Ishikawa (cell line): ENCODE measurements at regions not wholly inside any gene's neighbourhood (a gene's known extent, or its start where the extent isn't known, plus 50 kb on each side); places are given as distances from the start of the nearest gene placed in this dataset.

Experiments used
- CEBPB ChIP-seq: IDR thresholded peaks from 2 replicates; pipeline ENCODE4 v1.6.1; 2012
- CREB1 ChIP-seq: IDR thresholded peaks from 2 replicates; pipeline ENCODE4 v1.6.1; 2012; ENCODE audit warnings: low read depth
- EGR1 ChIP-seq: IDR thresholded peaks from 2 replicates; pipeline ENCODE4 v1.6.1; 2012
- EP300 ChIP-seq: IDR thresholded peaks from 2 replicates; pipeline ENCODE4 v1.6.1; 2012; ENCODE audit warnings: borderline replicate concordance
- FOXM1 ChIP-seq: IDR thresholded peaks from 2 replicates; pipeline ENCODE4 v1.6.1; 2012; ENCODE audit warnings: low read depth, borderline replicate concordance
- NFIC ChIP-seq: IDR thresholded peaks from 2 replicates; pipeline ENCODE4 v1.6.1; 2012
- RAD21 ChIP-seq: IDR thresholded peaks from 2 replicates; pipeline ENCODE4 v1.6.1; 2012; ENCODE audit warnings: low read depth
- TAF1 ChIP-seq: IDR thresholded peaks from 2 replicates; pipeline ENCODE4 v1.6.1; 2012; ENCODE audit warnings: low read depth, mild to moderate bottlenecking
- TCF12 ChIP-seq: IDR thresholded peaks from 2 replicates; pipeline ENCODE4 v1.6.1; 2012; ENCODE audit warnings: low read depth
- TEAD4 ChIP-seq: IDR thresholded peaks from 2 replicates; pipeline ENCODE4 v1.6.1; 2012
- YY1 ChIP-seq: IDR thresholded peaks from 2 replicates; pipeline ENCODE4 v1.6.1; 2012; ENCODE audit warnings: low read depth
- ZBTB7A ChIP-seq: IDR thresholded peaks from 2 replicates; pipeline ENCODE4 v1.6.1; 2012; ENCODE audit warnings: low read depth
- TF ChIP-seq, protein P1 (sequence below): IDR thresholded peaks from 2 replicates; pipeline ENCODE4 v1.6.1; 2012
- TF ChIP-seq, protein P2 (sequence below): IDR thresholded peaks from 2 replicates; pipeline ENCODE4 v1.6.1; 2012
- TF ChIP-seq, protein P3 (sequence below): IDR thresholded peaks from 2 replicates; pipeline ENCODE4 v1.6.1; 2012; ENCODE audit warnings: low read depth, mild to moderate bottlenecking

DNA sequence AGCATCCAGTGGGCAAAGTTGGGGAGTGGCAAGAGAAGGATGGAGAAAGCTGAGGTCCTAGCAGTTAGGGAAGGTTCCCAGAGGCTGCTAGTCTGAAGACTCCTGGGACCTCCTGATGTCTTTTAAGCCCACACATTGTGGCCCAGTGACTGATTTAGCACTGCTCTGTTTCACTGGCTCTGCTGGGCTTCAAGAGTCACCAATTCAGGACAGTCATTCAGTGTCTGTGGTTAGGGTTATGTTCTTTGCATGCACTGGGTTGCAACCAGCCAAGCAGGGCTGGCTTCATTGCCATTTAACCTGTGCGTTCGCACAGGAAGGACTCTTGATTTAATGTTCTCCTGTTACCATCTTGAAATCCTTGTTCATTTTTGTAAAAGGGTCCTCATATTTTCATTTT is 199.2 kb downstream of the ICOS start:
- TF ChIP-seq TAF1 (no peak), ZBTB7A (no peak), TEAD4 (no peak), EP300 (no peak), TCF12 (no peak), EGR1 (no peak), NFIC (no peak), CEBPB (no peak), FOXM1 (no peak), YY1 (no peak), RAD21 (no peak)
- TF ChIP-seq, protein P1, sequence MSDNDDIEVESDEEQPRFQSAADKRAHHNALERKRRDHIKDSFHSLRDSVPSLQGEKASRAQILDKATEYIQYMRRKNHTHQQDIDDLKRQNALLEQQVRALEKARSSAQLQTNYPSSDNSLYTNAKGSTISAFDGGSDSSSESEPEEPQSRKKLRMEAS = no peak

DNA sequence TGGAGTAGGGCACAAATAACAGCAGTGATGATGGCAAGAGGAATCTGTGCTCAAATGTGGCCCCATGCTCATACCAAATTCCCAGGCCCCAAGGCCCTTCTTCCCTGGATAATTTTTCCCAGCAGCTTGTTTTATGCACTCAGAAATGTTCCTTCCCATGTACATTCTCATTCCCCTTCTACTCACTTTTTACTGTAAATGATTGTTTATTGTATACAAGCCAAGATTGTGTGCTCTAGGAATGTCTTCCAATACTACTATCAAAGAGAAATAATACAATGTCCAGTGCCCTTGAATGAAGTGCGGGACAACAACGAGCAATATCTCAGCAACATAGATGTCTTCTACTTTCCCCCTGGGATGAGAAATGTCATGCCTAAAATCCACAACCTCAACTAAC is 201.6 kb downstream of the ICOS start:
- TF ChIP-seq EP300 (no peak), TEAD4 (no peak), FOXM1 (no peak), EGR1 (no peak), ZBTB7A (no peak), NFIC (no peak), RAD21 (no peak), CREB1 (no peak), YY1 (no peak), TCF12 (no peak), CEBPB (no peak), TAF1 (no peak)
- TF ChIP-seq, protein P2, sequence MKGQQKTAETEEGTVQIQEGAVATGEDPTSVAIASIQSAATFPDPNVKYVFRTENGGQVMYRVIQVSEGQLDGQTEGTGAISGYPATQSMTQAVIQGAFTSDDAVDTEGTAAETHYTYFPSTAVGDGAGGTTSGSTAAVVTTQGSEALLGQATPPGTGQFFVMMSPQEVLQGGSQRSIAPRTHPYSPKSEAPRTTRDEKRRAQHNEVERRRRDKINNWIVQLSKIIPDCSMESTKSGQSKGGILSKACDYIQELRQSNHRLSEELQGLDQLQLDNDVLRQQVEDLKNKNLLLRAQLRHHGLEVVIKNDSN = no peak
- TF ChIP-seq, protein P1 = no peak
- TF ChIP-seq, protein P3, sequence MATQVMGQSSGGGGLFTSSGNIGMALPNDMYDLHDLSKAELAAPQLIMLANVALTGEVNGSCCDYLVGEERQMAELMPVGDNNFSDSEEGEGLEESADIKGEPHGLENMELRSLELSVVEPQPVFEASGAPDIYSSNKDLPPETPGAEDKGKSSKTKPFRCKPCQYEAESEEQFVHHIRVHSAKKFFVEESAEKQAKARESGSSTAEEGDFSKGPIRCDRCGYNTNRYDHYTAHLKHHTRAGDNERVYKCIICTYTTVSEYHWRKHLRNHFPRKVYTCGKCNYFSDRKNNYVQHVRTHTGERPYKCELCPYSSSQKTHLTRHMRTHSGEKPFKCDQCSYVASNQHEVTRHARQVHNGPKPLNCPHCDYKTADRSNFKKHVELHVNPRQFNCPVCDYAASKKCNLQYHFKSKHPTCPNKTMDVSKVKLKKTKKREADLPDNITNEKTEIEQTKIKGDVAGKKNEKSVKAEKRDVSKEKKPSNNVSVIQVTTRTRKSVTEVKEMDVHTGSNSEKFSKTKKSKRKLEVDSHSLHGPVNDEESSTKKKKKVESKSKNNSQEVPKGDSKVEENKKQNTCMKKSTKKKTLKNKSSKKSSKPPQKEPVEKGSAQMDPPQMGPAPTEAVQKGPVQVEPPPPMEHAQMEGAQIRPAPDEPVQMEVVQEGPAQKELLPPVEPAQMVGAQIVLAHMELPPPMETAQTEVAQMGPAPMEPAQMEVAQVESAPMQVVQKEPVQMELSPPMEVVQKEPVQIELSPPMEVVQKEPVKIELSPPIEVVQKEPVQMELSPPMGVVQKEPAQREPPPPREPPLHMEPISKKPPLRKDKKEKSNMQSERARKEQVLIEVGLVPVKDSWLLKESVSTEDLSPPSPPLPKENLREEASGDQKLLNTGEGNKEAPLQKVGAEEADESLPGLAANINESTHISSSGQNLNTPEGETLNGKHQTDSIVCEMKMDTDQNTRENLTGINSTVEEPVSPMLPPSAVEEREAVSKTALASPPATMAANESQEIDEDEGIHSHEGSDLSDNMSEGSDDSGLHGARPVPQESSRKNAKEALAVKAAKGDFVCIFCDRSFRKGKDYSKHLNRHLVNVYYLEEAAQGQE = no peak

DNA sequence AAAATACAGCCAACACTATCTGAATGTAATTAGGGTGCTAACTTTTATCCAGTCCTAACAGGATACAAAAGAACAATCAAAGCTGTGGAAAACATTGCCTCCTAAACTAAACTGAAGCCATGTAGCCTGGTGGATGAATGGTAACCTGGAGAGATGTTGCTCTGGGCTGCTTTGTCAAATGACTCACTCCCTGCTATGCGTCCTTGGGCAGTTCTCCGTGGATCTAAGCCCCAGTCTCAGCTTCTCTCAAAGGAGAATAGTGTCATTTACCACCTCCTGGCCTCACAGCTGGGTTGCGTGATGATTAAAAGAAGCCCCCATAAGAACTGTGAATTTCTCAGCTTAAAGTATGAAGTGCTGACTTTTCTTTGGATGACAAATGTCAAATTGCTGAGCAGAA is 203.7 kb downstream of the ICOS start:
- TF ChIP-seq RAD21 (no peak), EGR1 (no peak), FOXM1 (no peak), CREB1 (no peak), CEBPB (no peak), NFIC (no peak), EP300 (no peak), TEAD4 (no peak)
- TF ChIP-seq, protein P2 = no peak
- TF ChIP-seq, protein P1 = no peak

DNA sequence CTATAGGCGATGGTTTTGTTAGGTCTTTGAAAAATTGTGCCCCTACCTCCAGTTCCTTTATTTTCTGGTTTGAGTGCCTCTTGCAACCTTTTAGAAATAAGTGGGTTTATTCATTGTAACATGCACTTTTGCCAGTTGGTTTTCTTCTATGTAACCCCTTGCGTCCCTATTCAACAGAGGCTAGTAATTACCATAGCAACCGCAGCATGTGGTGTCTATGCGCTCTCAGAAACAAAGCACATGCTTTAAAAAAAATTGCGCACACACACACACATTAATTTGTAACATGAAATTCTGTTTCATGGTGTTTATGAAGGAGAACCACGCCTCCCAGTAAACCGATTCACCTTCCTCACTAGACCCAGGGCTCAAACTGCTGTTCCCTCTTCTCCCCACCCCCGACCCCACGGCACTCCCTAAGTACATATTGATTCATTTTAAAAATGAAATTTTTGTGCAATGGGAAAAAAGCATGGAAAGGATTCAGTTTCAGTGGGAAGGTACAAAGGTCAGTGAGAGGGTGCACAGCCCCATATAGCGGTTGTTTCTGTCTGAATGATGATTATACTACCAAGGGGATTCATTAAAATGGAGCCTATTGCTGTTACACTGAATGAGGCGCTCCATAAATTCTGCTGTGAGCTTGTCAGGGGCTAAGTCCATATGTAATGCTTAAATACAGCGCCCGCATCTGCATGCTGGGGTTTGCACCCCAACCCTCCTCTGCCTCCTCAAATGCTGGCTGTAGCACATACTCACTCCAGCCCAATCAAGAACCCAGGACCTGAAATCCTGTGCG is 206.9 kb downstream of the ICOS start:
- no peak for TF ChIP-seq EGR1
- no peak for TF ChIP-seq ZBTB7A
- no peak for TF ChIP-seq FOXM1
- TF ChIP-seq, protein P2 = no peak
- no peak for TF ChIP-seq YY1
- no peak for TF ChIP-seq CREB1
- TF ChIP-seq TAF1 = no peak
- no peak for TF ChIP-seq TEAD4
- TF ChIP-seq TCF12 = no peak
- TF ChIP-seq, protein P1 = no peak
- TF ChIP-seq, protein P3 = no peak
- no peak for TF ChIP-seq CEBPB
- no peak for TF ChIP-seq NFIC
- no peak for TF ChIP-seq EP300
- TF ChIP-seq RAD21 = no peak
